ENCODE measurements at regions not wholly inside any gene's neighbourhood (a gene's known extent, or its start where the extent isn't known, plus 50 kb on each side); places are given as distances from the start of the nearest gene placed in this dataset.
"Not testable (repeated sequence)": the region's sequence is repeated elsewhere in the genome, so short reads cannot be mapped to it uniquely, and the experiment has no call there.

GRCh38 chr6:11486959-11487358 is 50.6 kb upstream of the TMEM170B start:
- no peak for DNase-seq

GRCh38 chr6:11486486-11486885 is 51.1 kb upstream of the TMEM170B start:
- DNase-seq, result no peak

GRCh38 chr6:11486051-11486450 is 51.5 kb upstream of the TMEM170B start:
- no peak for DNase-seq

GRCh38 chr6:11485271-11485670 is 52.3 kb upstream of the TMEM170B start:
- DNase-seq, result no peak

- DNase-seq, result no peak
Measured at GRCh38 chr6:11484441-11484840, 53.1 kb upstream of the TMEM170B start.

- DNase-seq, result no peak
Measured at GRCh38 chr6:11482616-11483015, 54.9 kb upstream of the TMEM170B start.

GRCh38 chr6:11480541-11480940 is 57.0 kb upstream of the TMEM170B start:
- no peak for DNase-seq

GRCh38 chr6:11479296-11479695 is 58.3 kb upstream of the TMEM170B start:
- DNase-seq, result no peak

GRCh38 chr6:11478586-11478985 is 59.0 kb upstream of the TMEM170B start:
- DNase-seq, result no peak

- no peak for DNase-seq
Measured at GRCh38 chr6:11475016-11475415, 62.5 kb upstream of the TMEM170B start.

- DNase-seq, result no peak
Measured at GRCh38 chr6:11473008-11473740, 64.4 kb upstream of the TMEM170B start.

- DNase-seq, result no peak
Measured at GRCh38 chr6:11471261-11471660, 66.3 kb upstream of the TMEM170B start.

- DNase-seq, result no peak
Measured at GRCh38 chr6:11469684-11470083, 67.9 kb upstream of the TMEM170B start.

GRCh38 chr6:11468271-11468670 is 69.3 kb upstream of the TMEM170B start:
- not testable (repeated sequence) for DNase-seq

- DNase-seq, result no peak
Measured at GRCh38 chr6:11467364-11467763, 70.2 kb upstream of the TMEM170B start.

GRCh38 chr6:11463398-11463780 is 74.2 kb upstream of the TMEM170B start:
- no peak for DNase-seq

GRCh38 chr6:11462742-11463397 is 74.7 kb upstream of the TMEM170B start:
- DNase-seq, result no peak

GRCh38 chr6:11460837-11461661 is 76.5 kb upstream of the TMEM170B start:
- DNase-seq, result no peak

GRCh38 chr6:11460001-11460668 is 77.4 kb upstream of the TMEM170B start:
- no peak for DNase-seq

GRCh38 chr6:11459079-11459610 is 78.4 kb upstream of the TMEM170B start:
- DNase-seq, result no peak

- DNase-seq, result no peak
Measured at GRCh38 chr6:11458509-11458908, 79.0 kb upstream of the TMEM170B start.

- DNase-seq, result not testable (repeated sequence)
Measured at GRCh38 chr6:11457422-11457821, 80.1 kb upstream of the TMEM170B start.

GRCh38 chr6:11452106-11452505 is 85.4 kb upstream of the TMEM170B start:
- DNase-seq, result not testable (repeated sequence)
